ENCODE measurements at regions not wholly inside any gene's neighbourhood (a gene's known extent, or its start where the extent isn't known, plus 50 kb on each side); places are given as distances from the start of the nearest gene placed in this dataset.

GRCh38 chr6:120652506-120652905, 681.8 kb downstream of the TBC1D32 start:
- Histone ChIP-seq H3K4me3 (ENCODE audit: low read depth, low read length) (no peak overlapping the region), H3K9me3 (ENCODE audit: control insufficient read depth, insufficient read depth, low read length) (no peaks in the 10 kb centered on the region), H3K36me3 (ENCODE audit: control insufficient read depth, insufficient read depth, low read length) (no peaks in the 10 kb centered on the region), H3K27me3 (ENCODE audit: control insufficient read depth, insufficient read depth, low read length) (no peaks in the 10 kb centered on the region), H3K4me1 (ENCODE audit: control insufficient read depth, insufficient read depth, low read length) (no peaks in the 10 kb centered on the region), H3K9ac (ENCODE audit: low read depth, low read length) (no peak overlapping the region), H3K27ac (ENCODE audit: low read depth, low read length) (no peak overlapping the region)

DNA sequence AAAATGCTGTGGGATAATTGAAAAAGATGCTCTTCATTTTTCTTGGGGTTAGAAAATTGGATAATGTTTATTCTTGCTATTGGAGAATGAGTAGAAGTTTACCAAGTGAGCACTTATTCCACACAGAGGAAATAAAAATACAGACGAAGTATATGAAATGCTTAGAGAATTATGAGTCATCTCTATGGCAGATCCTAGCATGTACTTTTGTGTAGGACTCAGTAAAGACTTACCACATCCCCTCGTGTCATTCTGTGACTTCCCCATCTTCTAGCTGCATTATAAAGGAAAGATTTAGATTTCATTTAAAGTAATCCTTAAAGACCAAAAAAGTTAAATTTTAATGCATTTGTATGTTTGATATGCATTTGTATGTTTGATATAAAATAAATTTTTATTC, 685.6 kb downstream of the TBC1D32 start:
- Histone ChIP-seq H3K27me3 (ENCODE audit: control insufficient read depth, insufficient read depth, low read length) (no peaks in the 10 kb centered on the region), H3K4me1 (ENCODE audit: control insufficient read depth, insufficient read depth, low read length) (no peaks in the 10 kb centered on the region), H3K36me3 (ENCODE audit: control insufficient read depth, insufficient read depth, low read length) (no peaks in the 10 kb centered on the region), H3K27ac (ENCODE audit: low read depth, low read length) (no peak overlapping the region), H3K9me3 (ENCODE audit: control insufficient read depth, insufficient read depth, low read length) (no peaks in the 10 kb centered on the region; the same call in 1 of the 2 replicates), H3K9ac (ENCODE audit: low read depth, low read length) (no peak overlapping the region), H3K4me3 (ENCODE audit: low read depth, low read length) (no peak overlapping the region)

DNA sequence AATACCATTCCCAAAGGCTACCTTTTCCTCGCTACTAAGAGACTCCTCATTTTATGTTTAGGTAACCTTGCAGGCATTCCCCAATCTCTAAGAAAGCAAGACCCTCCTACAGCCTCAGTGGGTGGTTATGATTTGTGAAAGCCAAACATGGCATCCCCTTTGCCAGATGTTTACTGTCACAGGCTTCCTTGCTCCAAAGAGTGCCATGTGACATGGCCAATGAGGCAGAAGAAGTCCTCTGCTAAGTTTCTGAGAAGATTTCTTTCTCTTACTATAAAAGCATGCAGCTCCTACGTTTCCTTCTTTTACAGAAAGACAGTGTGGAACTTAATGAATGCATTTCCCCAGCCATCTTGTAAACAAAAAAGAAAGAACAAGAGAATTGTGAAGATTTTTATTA, 688.2 kb downstream of the TBC1D32 start:
- Histone ChIP-seq H3K4me3 (ENCODE audit: low read depth, low read length) (no peak overlapping the region), H3K27me3 (ENCODE audit: control insufficient read depth, insufficient read depth, low read length) (no peaks in the 10 kb centered on the region), H3K36me3 (ENCODE audit: control insufficient read depth, insufficient read depth, low read length) (no peaks in the 10 kb centered on the region), H3K4me1 (ENCODE audit: control insufficient read depth, insufficient read depth, low read length) (no peaks in the 10 kb centered on the region), H3K27ac (ENCODE audit: low read depth, low read length) (no peak overlapping the region), H3K9me3 (ENCODE audit: control insufficient read depth, insufficient read depth, low read length) (no peaks in the 10 kb centered on the region; the same call in 1 of the 2 replicates), H3K9ac (ENCODE audit: low read depth, low read length) (no peak overlapping the region)

DNA sequence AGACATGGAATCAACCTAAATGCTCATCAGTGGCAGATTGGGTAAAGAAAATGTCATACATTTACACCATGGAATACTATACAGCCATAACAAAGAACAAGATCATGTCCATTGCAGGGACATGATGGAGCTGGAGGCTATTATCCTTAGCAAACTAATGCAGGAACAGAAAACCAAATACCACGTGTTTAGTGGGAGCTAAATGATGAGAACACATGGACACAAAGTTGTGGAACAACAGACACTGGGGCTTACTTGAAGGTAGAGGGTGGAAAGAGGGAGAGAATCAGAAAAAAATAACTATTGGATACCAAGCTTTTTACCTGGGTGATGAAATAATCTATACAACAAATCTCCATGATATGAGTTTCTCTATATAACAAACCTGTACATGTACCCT, 701.3 kb downstream of the TBC1D32 start:
- no peaks in the 10 kb centered on the region for H3K4me1 ChIP-seq (ENCODE audit: control insufficient read depth, insufficient read depth, low read length)
- H3K27ac ChIP-seq (ENCODE audit: low read depth, low read length), result no peak overlapping the region
- no peak overlapping the region for H3K4me3 ChIP-seq (ENCODE audit: low read depth, low read length)
- no peak overlapping the region for H3K9ac ChIP-seq (ENCODE audit: low read depth, low read length)
- no peaks in the 10 kb centered on the region for H3K27me3 ChIP-seq (ENCODE audit: control insufficient read depth, insufficient read depth, low read length)
- H3K9me3 ChIP-seq (ENCODE audit: control insufficient read depth, insufficient read depth, low read length), result no peaks in the 10 kb centered on the region
- no peaks in the 10 kb centered on the region for H3K36me3 ChIP-seq (ENCODE audit: control insufficient read depth, insufficient read depth, low read length)

- H3K9ac ChIP-seq (ENCODE audit: low read depth, low read length), result no peak overlapping the region
- no peaks in the 10 kb centered on the region for H3K27me3 ChIP-seq (ENCODE audit: control insufficient read depth, insufficient read depth, low read length)
- H3K9me3 ChIP-seq (ENCODE audit: control insufficient read depth, insufficient read depth, low read length), result no peaks in the 10 kb centered on the region
- H3K4me3 ChIP-seq (ENCODE audit: low read depth, low read length), result no peak overlapping the region
- peaks cover 4% of the 10 kb centered on the region; the same call in 1 of the 2 replicates for H3K4me1 ChIP-seq (ENCODE audit: control insufficient read depth, insufficient read depth, low read length)
- H3K36me3 ChIP-seq (ENCODE audit: control insufficient read depth, insufficient read depth, low read length), result no peaks in the 10 kb centered on the region
- H3K27ac ChIP-seq (ENCODE audit: low read depth, low read length), result no peak overlapping the region
Measured at GRCh38 chr6:120627612-120628011, 706.7 kb downstream of the TBC1D32 start.

DNA sequence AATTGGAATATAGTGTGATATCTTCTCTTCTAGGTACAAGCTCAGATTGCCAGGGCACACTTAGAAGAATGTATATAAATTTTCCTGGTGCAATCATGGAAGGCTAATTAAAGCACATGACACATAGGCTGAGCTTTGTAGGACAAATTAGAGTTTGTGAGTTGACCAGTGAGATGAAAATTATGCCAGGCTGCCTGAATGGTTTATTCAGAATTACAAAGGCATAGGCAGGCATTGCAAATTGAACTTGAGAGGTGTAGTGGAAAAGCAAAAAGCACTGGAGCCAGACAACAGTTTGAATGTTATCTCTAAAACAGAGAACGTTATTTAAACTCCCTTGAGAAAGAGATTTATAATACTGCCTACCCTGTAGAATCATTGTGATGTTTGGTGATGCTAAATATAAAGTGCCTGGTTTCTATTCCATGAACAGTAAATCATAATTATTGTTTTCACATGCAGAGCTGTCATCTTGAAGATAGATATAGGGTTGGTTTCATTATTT, 712.1 kb downstream of the TBC1D32 start:
- H3K4me3 ChIP-seq (ENCODE audit: low read depth, low read length), result no peak overlapping the region
- H3K36me3 ChIP-seq (ENCODE audit: control insufficient read depth, insufficient read depth, low read length), result no peaks in the 10 kb centered on the region
- no peaks in the 10 kb centered on the region for H3K27me3 ChIP-seq (ENCODE audit: control insufficient read depth, insufficient read depth, low read length)
- H3K4me1 ChIP-seq (ENCODE audit: control insufficient read depth, insufficient read depth, low read length), result peaks cover 4% of the 10 kb centered on the region; the same call in 1 of the 2 replicates
- H3K9ac ChIP-seq (ENCODE audit: low read depth, low read length), result no peak overlapping the region
- H3K9me3 ChIP-seq (ENCODE audit: control insufficient read depth, insufficient read depth, low read length), result no peaks in the 10 kb centered on the region
- no peak overlapping the region for H3K27ac ChIP-seq (ENCODE audit: low read depth, low read length)

DNA sequence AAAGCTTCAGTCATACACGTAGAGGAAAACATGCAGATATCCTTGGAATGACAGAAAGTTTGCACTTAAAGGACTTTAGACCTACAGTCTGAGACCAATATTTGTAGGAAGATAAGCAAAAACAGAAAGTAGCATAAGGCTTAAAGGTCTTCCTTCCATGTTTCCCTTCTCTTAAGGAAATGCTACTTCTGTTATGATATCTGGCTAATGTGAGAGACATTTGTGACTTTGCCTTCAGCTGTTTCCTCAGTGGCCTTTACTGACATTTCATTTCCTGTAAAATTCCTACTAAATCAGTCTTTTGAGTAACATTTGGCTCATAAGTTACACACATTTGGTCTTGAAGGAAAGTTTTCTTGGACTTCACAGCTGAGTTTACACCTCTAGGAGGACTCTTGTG, 713.4 kb downstream of the TBC1D32 start:
- Histone ChIP-seq H3K4me1 (ENCODE audit: control insufficient read depth, insufficient read depth, low read length) (peaks cover 4% of the 10 kb centered on the region; the same call in 1 of the 2 replicates), H3K9ac (ENCODE audit: low read depth, low read length) (no peak overlapping the region), H3K27ac (ENCODE audit: low read depth, low read length) (no peak overlapping the region)

DNA sequence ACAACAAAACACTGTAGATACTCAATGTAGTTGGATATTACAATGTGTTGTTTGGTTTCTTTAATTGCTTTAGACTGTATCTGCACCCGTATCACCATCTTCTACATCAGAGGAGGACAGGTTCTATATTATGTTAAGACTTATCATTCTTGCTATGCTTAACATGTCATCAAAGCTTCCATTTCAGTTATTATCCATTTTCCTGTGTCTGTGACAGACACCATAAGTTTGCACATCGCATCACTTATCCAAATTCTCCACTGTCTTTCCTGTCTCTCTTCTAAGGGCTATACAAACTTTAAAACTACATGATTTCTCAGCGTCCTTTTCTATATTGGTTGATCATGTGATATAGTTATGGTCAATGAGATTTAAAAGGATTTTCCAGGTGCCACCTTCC, 719.0 kb downstream of the TBC1D32 start:
- Histone ChIP-seq H3K27ac (ENCODE audit: low read depth, low read length) (no peak overlapping the region), H3K9me3 (ENCODE audit: control insufficient read depth, insufficient read depth, low read length) (no peaks in the 10 kb centered on the region), H3K27me3 (ENCODE audit: control insufficient read depth, insufficient read depth, low read length) (no peaks in the 10 kb centered on the region), H3K9ac (ENCODE audit: low read depth, low read length) (no peak overlapping the region), H3K4me3 (ENCODE audit: low read depth, low read length) (no peak overlapping the region), H3K4me1 (ENCODE audit: control insufficient read depth, insufficient read depth, low read length) (no peaks in the 10 kb centered on the region), H3K36me3 (ENCODE audit: control insufficient read depth, insufficient read depth, low read length) (no peaks in the 10 kb centered on the region)

More for the DNA sequence above, 713.4 kb downstream of the TBC1D32 start:
- no peaks in the 10 kb centered on the region for H3K9me3 ChIP-seq (ENCODE audit: control insufficient read depth, insufficient read depth, low read length)
- H3K27me3 ChIP-seq (ENCODE audit: control insufficient read depth, insufficient read depth, low read length), result no peaks in the 10 kb centered on the region
- no peaks in the 10 kb centered on the region for H3K36me3 ChIP-seq (ENCODE audit: control insufficient read depth, insufficient read depth, low read length)
- no peak overlapping the region for H3K4me3 ChIP-seq (ENCODE audit: low read depth, low read length)

GRCh38 chr6:120614723-120615122, 719.6 kb downstream of the TBC1D32 start:
- no peaks in the 10 kb centered on the region for H3K9me3 ChIP-seq (ENCODE audit: control insufficient read depth, insufficient read depth, low read length)
- H3K27me3 ChIP-seq (ENCODE audit: control insufficient read depth, insufficient read depth, low read length), result no peaks in the 10 kb centered on the region
- no peak overlapping the region for H3K4me3 ChIP-seq (ENCODE audit: low read depth, low read length)
- H3K36me3 ChIP-seq (ENCODE audit: control insufficient read depth, insufficient read depth, low read length), result no peaks in the 10 kb centered on the region
- no peak overlapping the region for H3K27ac ChIP-seq (ENCODE audit: low read depth, low read length)
- H3K4me1 ChIP-seq (ENCODE audit: control insufficient read depth, insufficient read depth, low read length), result no peaks in the 10 kb centered on the region
- no peak overlapping the region for H3K9ac ChIP-seq (ENCODE audit: low read depth, low read length)

DNA sequence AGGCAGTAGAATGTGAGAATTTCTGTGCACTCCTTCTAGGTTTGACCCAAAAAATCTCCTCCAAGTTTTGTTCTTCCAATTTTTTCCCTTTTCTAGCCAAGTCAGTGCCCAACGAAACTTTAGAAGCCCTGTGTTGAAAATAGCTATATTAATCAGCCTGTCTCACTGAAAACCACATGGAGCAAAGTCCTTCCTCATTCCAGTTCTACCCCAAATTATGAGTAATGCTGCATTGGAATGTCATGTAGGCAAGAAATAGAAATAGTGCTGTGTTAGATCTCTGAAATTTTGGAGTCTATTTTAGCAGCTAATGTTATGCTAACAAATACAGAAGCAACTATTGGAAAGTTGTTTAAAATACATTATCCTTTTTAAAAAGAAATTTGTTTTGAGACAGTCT, 725.5 kb downstream of the TBC1D32 start:
- no peak overlapping the region for H3K4me3 ChIP-seq (ENCODE audit: low read depth, low read length)
- peaks cover 9% of the 10 kb centered on the region; the same call in 1 of the 2 replicates for H3K4me1 ChIP-seq (ENCODE audit: control insufficient read depth, insufficient read depth, low read length)
- no peaks in the 10 kb centered on the region for H3K36me3 ChIP-seq (ENCODE audit: control insufficient read depth, insufficient read depth, low read length)
- no peaks in the 10 kb centered on the region for H3K27me3 ChIP-seq (ENCODE audit: control insufficient read depth, insufficient read depth, low read length)
- no peak overlapping the region for H3K9ac ChIP-seq (ENCODE audit: low read depth, low read length)
- H3K9me3 ChIP-seq (ENCODE audit: control insufficient read depth, insufficient read depth, low read length), result no peaks in the 10 kb centered on the region
- H3K27ac ChIP-seq (ENCODE audit: low read depth, low read length), result no peak overlapping the region

DNA sequence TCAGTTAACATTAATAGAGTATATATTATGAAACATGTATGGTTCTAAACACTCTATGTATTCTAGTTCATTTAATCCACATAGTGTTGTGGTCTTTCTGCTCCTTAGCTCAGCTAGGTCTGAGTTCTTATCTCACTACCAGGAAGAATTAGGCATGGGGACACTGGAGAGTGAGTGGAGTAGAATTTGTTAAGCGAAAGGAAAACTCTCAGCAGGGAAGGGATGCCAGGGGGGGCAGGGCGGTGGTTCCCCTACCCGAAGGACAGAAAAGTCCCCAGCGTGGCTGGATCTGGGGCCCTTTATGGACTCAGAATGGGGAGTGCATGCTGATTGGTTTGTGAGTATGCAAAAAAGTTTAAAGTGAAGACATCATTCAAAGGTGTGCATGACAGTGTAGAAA, 727.5 kb downstream of the TBC1D32 start:
- no peak overlapping the region for H3K27ac ChIP-seq (ENCODE audit: low read depth, low read length)
- peaks cover 9% of the 10 kb centered on the region; the same call in 1 of the 2 replicates for H3K4me1 ChIP-seq (ENCODE audit: control insufficient read depth, insufficient read depth, low read length)
- no peak overlapping the region for H3K4me3 ChIP-seq (ENCODE audit: low read depth, low read length)
- H3K27me3 ChIP-seq (ENCODE audit: control insufficient read depth, insufficient read depth, low read length), result no peaks in the 10 kb centered on the region
- no peak overlapping the region for H3K9ac ChIP-seq (ENCODE audit: low read depth, low read length)
- no peaks in the 10 kb centered on the region for H3K36me3 ChIP-seq (ENCODE audit: control insufficient read depth, insufficient read depth, low read length)
- H3K9me3 ChIP-seq (ENCODE audit: control insufficient read depth, insufficient read depth, low read length), result no peaks in the 10 kb centered on the region

DNA sequence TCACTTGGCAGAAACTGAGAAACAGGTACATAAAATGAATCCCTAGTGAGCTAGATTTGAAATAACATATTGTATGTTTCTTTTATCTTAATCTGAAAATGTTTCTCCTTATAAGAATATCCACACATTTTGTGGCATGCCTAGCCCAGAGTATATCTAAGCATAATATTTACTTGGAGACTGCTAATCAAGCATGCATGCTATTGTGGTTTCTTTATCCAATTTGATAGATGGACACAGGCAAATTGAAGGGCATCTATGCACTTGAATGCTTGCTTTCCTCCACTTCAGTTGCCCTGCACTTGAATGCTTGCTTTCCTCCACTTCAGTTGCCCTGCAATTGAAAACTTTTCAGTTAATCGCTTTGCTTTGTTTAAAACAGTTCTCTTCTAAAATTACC, 729.8 kb downstream of the TBC1D32 start:
- Histone ChIP-seq H3K4me3 (ENCODE audit: low read depth, low read length) (no peak overlapping the region), H3K9ac (ENCODE audit: low read depth, low read length) (no peak overlapping the region), H3K36me3 (ENCODE audit: control insufficient read depth, insufficient read depth, low read length) (no peaks in the 10 kb centered on the region), H3K4me1 (ENCODE audit: control insufficient read depth, insufficient read depth, low read length) (peaks cover 9% of the 10 kb centered on the region; the same call in 1 of the 2 replicates), H3K27ac (ENCODE audit: low read depth, low read length) (no peak overlapping the region), H3K27me3 (ENCODE audit: control insufficient read depth, insufficient read depth, low read length) (no peaks in the 10 kb centered on the region), H3K9me3 (ENCODE audit: control insufficient read depth, insufficient read depth, low read length) (no peaks in the 10 kb centered on the region)

All from HUES48 (cell line).